ENCODE measurements at regions not wholly inside any gene's neighbourhood (a gene's known extent, or its start where the extent isn't known, plus 50 kb on each side); places are given as distances from the start of the nearest gene placed in this dataset.

DNA sequence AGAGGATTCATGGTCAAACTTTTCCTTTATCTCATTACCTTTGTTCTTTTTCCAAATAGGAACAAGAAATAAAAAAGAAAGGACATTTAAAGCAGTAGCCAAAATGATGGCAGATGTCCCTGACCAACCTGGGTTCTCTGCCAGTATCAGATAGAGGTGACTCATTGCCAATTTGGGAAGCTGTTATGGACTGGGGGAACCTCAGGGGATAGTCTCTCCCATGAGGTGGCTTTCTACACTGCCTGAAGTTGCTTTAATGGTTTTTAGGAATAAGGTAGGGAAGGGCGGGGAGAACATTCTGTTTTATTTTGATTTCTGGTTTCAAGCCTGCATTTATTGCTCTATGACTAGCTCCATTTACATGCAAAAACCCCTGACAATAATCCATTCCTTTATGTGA, 457.9 kb upstream of the TPK1 start:
- no peak for DNase-seq (ENCODE audit: low read depth in 1 of 2, low spot score in 1 of 2)

DNA sequence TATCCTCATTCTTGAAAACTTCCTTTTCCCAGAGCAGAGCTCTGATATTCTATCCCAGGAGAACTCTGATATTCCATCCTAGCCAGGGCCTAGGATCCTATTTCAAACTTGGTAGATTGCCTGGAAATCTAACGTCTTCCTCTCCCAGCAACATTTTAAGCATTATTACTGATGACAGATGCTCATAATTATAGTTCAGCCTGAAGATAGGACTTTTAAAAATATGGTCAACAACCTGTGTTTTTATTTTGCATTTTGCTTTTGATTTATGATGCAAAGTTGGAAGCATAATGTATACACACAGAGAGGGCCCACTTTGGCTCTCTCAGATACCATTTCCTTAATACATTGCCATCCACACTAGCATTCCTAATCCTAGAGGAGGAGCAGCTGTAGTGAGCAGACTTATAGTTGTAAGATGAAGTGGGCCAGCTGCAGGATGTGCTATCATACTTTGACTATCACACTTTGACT, 457.4 kb upstream of the TPK1 start:
- DNase-seq (ENCODE audit: low read depth in 1 of 2, low spot score in 1 of 2), result no peak

- DNase-seq (ENCODE audit: low read depth in 1 of 2, low spot score in 1 of 2), result no peak
Observed at GRCh38 chr7:145289384-145289783, 453.5 kb upstream of the TPK1 start.

GRCh38 chr7:145276118-145276517, 440.3 kb upstream of the TPK1 start:
- DNase-seq (ENCODE audit: low read depth in 1 of 2, low spot score in 1 of 2), result no peak

DNA sequence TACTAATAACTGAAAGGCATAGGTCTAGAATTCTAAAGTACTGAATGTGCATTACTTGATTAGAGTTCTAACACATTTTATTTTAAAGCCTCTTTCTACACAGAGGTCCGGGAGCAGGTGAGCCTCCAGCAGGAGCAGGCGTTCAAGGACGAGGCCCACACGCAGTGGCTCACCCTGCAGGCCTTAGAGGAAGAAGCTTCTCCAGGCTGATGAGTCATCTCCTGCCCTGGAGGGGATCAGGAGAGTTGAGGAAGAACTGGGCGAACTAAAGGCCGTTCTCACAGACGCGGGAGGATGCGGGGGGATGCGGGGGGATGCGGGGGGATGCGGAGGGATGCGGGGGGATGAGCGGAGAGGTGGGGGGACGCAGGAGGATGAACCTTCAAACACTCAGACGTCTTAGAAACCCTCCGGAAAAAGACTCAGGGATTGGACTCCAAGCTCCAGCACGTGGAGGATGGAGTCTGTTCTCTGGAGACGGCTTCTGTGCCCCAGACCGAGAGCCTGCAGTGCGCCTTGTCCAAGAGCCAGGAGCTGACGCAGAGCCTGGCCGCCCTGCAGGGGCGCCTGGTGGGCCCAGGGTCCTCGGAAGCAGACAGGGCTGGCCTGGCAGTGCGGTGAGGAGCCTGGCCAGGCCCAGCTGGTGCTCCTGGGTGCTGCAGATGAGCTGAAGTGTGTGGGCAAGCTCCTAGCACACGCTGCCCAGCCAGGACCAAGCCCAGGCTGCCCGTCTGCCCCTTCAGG, 433.7 kb upstream of the TPK1 start:
- DNase-seq (ENCODE audit: low read depth in 1 of 2, low spot score in 1 of 2), result no peak

GRCh38 chr7:145265180-145265579, 429.3 kb upstream of the TPK1 start:
- DNase-seq (ENCODE audit: low read depth in 1 of 2, low spot score in 1 of 2), result no peak

DNA sequence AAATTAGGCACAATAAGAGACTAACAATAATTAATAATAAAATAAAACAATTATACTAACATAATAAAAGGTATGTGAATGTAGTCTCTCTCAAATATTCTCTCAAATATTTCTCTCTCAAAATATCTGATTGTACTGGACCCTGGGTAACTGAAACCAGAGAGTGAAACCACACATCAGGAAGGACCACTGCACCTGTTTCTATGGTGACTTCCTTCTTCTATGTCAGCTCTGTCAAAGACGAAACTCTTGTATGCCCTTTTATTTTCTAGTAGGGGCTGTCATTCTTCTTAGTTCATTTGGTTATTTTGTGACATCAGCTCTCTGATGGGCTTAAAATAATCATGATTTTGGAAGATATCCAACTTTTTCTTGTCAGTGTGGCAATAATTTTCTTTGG, 428.0 kb upstream of the TPK1 start:
- DNase-seq (ENCODE audit: low read depth in 1 of 2, low spot score in 1 of 2), result no peak

GRCh38 chr7:145252031-145252430, 416.2 kb upstream of the TPK1 start:
- DNase-seq (ENCODE audit: low read depth in 1 of 2, low spot score in 1 of 2), result no peak

DNA sequence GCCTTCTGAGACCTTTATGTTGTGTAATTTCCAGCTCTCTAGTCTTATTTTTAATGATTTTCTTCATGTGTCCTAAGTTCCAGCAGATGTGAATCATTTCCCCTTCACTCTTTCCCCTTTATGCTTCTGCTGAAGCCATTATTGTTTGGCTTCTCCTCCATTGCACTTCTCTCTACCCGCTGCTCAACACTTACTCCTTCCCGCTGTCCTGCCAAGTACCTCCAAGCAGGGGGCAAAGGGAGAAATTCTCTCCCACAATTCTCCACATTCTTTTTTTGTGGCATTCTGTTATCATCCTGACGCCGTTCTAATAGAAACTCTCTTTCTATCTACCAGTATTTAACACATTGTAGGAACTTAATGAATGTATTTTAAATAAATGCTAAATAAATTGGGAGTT, 388.9 kb upstream of the TPK1 start:
- no peak for DNase-seq (ENCODE audit: low read depth in 1 of 2, low spot score in 1 of 2)

- DNase-seq (ENCODE audit: low read depth in 1 of 2, low spot score in 1 of 2), result no peak
Observed at GRCh38 chr7:145219461-145219860, 383.6 kb upstream of the TPK1 start.

DNA sequence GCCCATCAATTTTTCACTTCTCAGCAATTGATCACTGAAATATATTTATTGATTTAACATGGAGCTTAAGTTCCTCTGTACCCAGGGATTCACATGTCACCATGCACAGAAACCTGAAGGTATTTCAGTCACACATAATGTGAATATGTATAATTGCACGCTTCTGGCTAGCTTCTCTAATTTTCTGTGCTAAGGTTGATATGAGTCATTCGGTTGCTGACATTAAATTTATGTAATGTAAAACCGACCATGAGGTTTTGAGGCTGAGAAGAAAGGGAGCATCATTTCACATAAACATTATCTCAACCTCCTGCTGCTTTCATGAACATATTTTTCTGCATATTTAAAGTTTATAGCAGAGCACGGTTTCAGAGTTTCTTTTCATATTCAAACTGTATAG, 381.0 kb upstream of the TPK1 start:
- DNase-seq (ENCODE audit: low read depth in 1 of 2, low spot score in 1 of 2), result no peak

- no peak for DNase-seq (ENCODE audit: low read depth in 1 of 2, low spot score in 1 of 2)
Observed at GRCh38 chr7:145212050-145212449, 376.2 kb upstream of the TPK1 start.

- DNase-seq (ENCODE audit: low read depth in 1 of 2, low spot score in 1 of 2), result no peak
Observed at GRCh38 chr7:145211211-145211610, 375.4 kb upstream of the TPK1 start.

DNA sequence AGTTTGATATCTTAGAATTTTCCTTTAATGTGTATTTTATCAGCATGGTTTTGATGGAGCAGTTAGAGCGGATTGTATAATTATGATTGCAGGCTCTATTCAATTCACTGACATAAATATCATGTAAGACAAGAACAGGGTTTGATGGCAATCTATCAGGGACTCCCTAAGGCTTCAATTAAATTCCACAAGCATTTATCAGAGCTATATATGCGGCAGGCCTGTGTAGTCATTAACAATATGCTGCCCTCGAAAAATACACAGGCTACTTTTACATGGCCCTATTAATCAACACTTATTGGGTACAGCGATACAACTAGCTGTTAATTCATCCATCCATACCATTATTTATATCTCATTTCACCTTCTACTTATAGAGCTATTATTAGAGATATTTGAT, 358.1 kb upstream of the TPK1 start:
- DNase-seq (ENCODE audit: low read depth in 1 of 2, low spot score in 1 of 2), result no peak

DNA sequence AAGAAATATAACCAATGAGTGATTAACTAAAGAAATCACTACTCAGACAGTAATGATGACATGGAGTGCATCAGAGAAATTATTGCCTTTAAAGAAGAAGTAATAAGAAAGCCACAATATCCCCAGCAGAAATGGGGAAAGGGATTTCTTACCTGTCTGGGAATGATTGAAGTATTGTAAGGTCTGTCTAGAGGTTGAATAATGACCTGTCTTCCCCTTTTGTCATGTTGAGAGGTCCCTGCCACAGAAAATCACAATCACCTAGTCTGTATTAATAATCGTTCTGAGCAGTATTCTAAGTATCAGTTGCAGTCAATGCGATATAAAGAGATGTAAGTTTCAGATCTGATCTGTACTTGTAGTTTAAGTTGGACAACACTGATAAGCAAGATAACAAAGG, 349.1 kb upstream of the TPK1 start:
- no peak for DNase-seq (ENCODE audit: low read depth in 1 of 2, low spot score in 1 of 2)

- DNase-seq (ENCODE audit: low read depth in 1 of 2, low spot score in 1 of 2), result no peak
Observed at GRCh38 chr7:145183069-145183468, 347.2 kb upstream of the TPK1 start.

DNA sequence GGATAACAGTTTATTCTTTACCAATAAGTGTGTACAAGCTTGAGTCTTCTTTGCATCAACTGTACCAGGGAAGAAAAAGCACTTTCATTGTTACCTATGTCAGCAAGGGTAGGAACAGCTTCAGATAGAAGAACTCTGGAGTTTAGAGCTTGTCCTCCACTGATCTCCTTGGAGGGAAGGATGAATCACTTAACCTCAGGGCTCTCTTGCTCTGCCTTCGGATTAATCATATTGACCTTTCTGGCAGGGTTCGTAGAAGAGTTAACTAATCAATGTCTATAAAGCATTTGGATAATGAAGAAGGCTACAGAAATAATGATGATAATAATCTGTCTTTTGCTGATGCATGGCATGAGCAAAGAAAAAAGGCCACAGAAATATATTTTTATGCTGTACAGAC, 339.5 kb upstream of the TPK1 start:
- no peak for DNase-seq (ENCODE audit: low read depth in 1 of 2, low spot score in 1 of 2)

GRCh38 chr7:145169908-145170307, 334.1 kb upstream of the TPK1 start:
- no peak for DNase-seq (ENCODE audit: low read depth in 1 of 2, low spot score in 1 of 2)

GRCh38 chr7:145168879-145169278, 333.0 kb upstream of the TPK1 start:
- no peak for DNase-seq (ENCODE audit: low read depth in 1 of 2, low spot score in 1 of 2)

DNA sequence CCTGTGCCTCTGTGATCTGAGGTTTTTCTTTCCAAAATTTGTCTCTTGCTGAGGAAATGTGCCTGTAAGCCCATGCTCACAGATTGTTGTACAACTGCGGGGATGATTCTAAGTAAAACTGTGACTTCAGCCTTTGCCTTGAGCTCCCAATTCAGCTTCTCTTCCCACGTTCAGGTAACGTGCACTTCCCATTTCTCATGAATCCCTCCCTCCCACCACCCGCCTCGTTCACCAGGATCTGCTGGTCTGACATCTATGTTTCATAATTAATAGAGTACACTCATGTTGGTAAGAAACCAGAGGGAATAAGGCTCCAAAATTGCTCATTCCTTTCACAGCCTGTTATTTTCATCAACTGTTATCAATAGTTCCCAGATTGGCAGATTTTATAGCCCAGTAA, 332.6 kb upstream of the TPK1 start:
- no peak for DNase-seq (ENCODE audit: low read depth in 1 of 2, low spot score in 1 of 2)

- DNase-seq (ENCODE audit: low read depth in 1 of 2, low spot score in 1 of 2), result no peak
Observed at GRCh38 chr7:145156834-145157233, 321.0 kb upstream of the TPK1 start.

DNA sequence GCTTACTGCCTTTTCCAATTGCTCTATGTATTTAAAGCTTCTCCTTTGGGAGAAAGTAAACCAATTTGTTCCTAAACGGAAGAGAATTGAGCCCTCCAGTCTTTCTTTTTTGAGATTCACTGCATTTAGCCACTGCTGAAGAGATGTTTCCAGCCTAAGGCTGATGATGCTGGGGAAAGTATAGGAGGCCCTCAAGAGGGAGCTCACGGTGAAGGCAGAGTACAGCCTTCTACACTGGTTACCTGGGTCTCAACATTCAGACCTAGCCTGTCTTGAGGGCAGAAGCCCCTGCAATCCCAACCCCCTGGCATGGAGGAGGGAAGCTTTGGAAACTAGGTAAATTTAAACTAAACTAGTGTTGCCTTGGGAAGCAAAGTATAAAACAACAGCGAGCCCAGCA, 316.7 kb upstream of the TPK1 start:
- DNase-seq (ENCODE audit: low read depth in 1 of 2, low spot score in 1 of 2), result no peak

DNA sequence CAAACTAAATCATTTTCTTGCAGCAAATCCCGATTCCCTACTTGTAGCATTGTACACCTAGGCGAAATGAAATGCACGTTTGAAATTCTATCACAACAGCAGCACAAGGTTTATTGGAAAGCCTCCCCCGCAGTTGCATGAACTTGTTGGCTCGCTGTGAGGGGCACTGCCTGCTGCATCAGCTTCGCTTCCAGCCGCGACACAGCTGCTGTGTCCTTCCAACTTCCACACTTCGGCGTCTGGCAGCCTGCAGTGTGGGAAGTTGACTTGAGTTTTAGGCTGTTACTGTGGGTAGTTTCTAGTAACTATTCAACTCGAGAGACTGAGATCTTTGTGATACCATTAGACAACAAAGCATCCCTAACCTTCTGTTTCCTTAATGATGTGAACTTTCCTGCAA, 315.8 kb upstream of the TPK1 start:
- no peak for DNase-seq (ENCODE audit: low read depth in 1 of 2, low spot score in 1 of 2)

Data from activated CD4-positive, alpha-beta T cell treated with anti-CD3 and anti-CD28 coated beads, Interleukin-2, amount 50 U/mL, for 24 hours (primary cell).